Posterior vena cava (tissue), 2 donors: ENCODE measurements at regions not wholly inside any gene's neighbourhood (a gene's known extent, or its start where the extent isn't known, plus 50 kb on each side); places are given as distances from the start of the nearest gene placed in this dataset.

Experiments
- DNase-seq: peaks from one replicate; pipeline ENCODE4 v3.0.0-alpha.2; 2020; ENCODE audit warnings: low spot score
- intact Hi-C, 2 donors: fragments of 100-400 bp; cut with DNase I; formaldehyde crosslinking; loops; one replicate each; pipeline versions ENCODE4 v1.14.1 to v1.14.2; 2022 to 2023
- donor health status: DM: yes; HTN: yes; CAD: no.
- donor health status: DM: yes; HTN: yes; CAD: no.

GRCh38 chr11:123378096-123378495 is 52.0 kb upstream of the GRAMD1B start:
- no peak for DNase-seq
- intact Hi-C loops = no loop called here

GRCh38 chr11:123377355-123377754 is 52.7 kb upstream of the GRAMD1B start:
- no peak for DNase-seq
- intact Hi-C loops = no loop called here

- DNase-seq = no peak
- intact Hi-C loops = no loop called here
Observed at GRCh38 chr11:123375832-123376231, 54.2 kb upstream of the GRAMD1B start.

GRCh38 chr11:123374622-123374968 is 55.5 kb upstream of the GRAMD1B start:
- intact Hi-C loops = no loop called here
- no peak for DNase-seq

GRCh38 chr11:123373754-123374621 is 56.1 kb upstream of the GRAMD1B start:
- intact Hi-C loops = no loop called here
- DNase-seq = no peak

- intact Hi-C loops = no loop called here
- DNase-seq = no peak
Observed at GRCh38 chr11:123371506-123372297, 58.4 kb upstream of the GRAMD1B start.

GRCh38 chr11:123366924-123367323 is 63.1 kb upstream of the GRAMD1B start:
- no peak for DNase-seq
- intact Hi-C loops = no loop called here

GRCh38 chr11:123365955-123366354 is 64.1 kb upstream of the GRAMD1B start:
- no peak for DNase-seq
- intact Hi-C loops = no loop called here

GRCh38 chr11:123364080-123364479 is 66.0 kb upstream of the GRAMD1B start:
- no peak for DNase-seq
- intact Hi-C loops = no loop called here

- no peak for DNase-seq
- intact Hi-C loops = no loop called here
Observed at GRCh38 chr11:123363556-123363955, 66.5 kb upstream of the GRAMD1B start.

- DNase-seq = no peak
- intact Hi-C loops = no loop called here
Observed at GRCh38 chr11:123362941-123363340, 67.1 kb upstream of the GRAMD1B start.

- intact Hi-C loops = no loop called here
Observed at GRCh38 chr11:123362186-123362585, 67.9 kb upstream of the GRAMD1B start.

GRCh38 chr11:123361110-123361509 is 69.0 kb upstream of the GRAMD1B start:
- DNase-seq = no peak
- intact Hi-C loops = no loop called here

More at GRCh38 chr11:123362186-123362585, 67.9 kb upstream of the GRAMD1B start:
- DNase-seq = no peak

- DNase-seq = no peak
- intact Hi-C loops = no loop called here
Observed at GRCh38 chr11:123360267-123360936, 69.7 kb upstream of the GRAMD1B start.

GRCh38 chr11:123357990-123358827 is 71.9 kb upstream of the GRAMD1B start:
- intact Hi-C loops = no loop called here
- peak; percentile 79 for DNase-seq

- DNase-seq = no peak
- intact Hi-C loops = no loop called here
Observed at GRCh38 chr11:123357353-123357989, 72.6 kb upstream of the GRAMD1B start.

- intact Hi-C loops = no loop called here
- no peak for DNase-seq
Observed at GRCh38 chr11:123356539-123356938, 73.5 kb upstream of the GRAMD1B start.

- intact Hi-C loops = no loop called here
- DNase-seq = no peak
Observed at GRCh38 chr11:123354371-123354975, 75.6 kb upstream of the GRAMD1B start.
